ENCODE measurements at regions not wholly inside any gene's neighbourhood (a gene's known extent, or its start where the extent isn't known, plus 50 kb on each side); places are given as distances from the start of the nearest gene placed in this dataset.

GRCh38 chr7:136339464-136339863 lies 362.3 kb upstream of the MTPN start:
- TF ChIP-seq CTCF (IDR thresholded peaks at IDR 0.05) (no peak), POLR2AphosphoS5 (IDR thresholded peaks at IDR 0.05) (no peak), POLR2A (IDR thresholded peaks at IDR 0.05) (no peak)

Data from sigmoid colon (tissue), 4 donors.